Activated CD4-positive, alpha-beta memory T cell treated with anti-CD3 and anti-CD28 coated beads, Interleukin-2, amount 10 ng/mL, durations not matched to agents 7 days and 5 days (primary cell): ENCODE measurements at regions not wholly inside any gene's neighbourhood (a gene's known extent, or its start where the extent isn't known, plus 50 kb on each side); places are given as distances from the start of the nearest gene placed in this dataset.

ENCODE experiments used
- CTCF ChIA-PET: fragments of 350-600 bp; sonication (Branson Sonifier 250); formaldehyde crosslinking; loops from one replicate; lab custom pipeline; 2021; ENCODE audit warnings: antibody characterized with exemption, inconsistent platforms; lab: Charles Lee
- POLR2A ChIA-PET: fragments of 350-600 bp; sonication (Branson Sonifier 250); formaldehyde crosslinking; loops from one replicate; lab custom pipeline; 2021; ENCODE audit warnings: antibody characterized with exemption; lab: Charles Lee
- DNase-seq: peaks from one replicate; pipeline ENCODE4 v3.0.0-alpha.2; 2020
- H3K27ac Mint-ChIP-seq: one replicate; pipeline ENCODE4 v1.8.0; 2021; ENCODE audit warnings: mild to moderate bottlenecking, mixed read lengths
- H3K27me3 Mint-ChIP-seq: one replicate; pipeline ENCODE4 v1.8.0; 2021; ENCODE audit warnings: mixed read lengths
- H3K36me3 Mint-ChIP-seq: one replicate; pipeline ENCODE4 v1.8.0; 2021; ENCODE audit warnings: low read depth, mixed read lengths
- H3K4me1 Mint-ChIP-seq: one replicate; pipeline ENCODE4 v1.8.0; 2021; ENCODE audit warnings: mixed read lengths
- H3K4me3 Mint-ChIP-seq: one replicate; pipeline ENCODE4 v1.8.0; 2021; ENCODE audit warnings: mild to moderate bottlenecking, mixed read lengths
- H3K9me3 Mint-ChIP-seq: one replicate; pipeline ENCODE4 v1.8.0; 2021; ENCODE audit warnings: mixed read lengths

DNA sequence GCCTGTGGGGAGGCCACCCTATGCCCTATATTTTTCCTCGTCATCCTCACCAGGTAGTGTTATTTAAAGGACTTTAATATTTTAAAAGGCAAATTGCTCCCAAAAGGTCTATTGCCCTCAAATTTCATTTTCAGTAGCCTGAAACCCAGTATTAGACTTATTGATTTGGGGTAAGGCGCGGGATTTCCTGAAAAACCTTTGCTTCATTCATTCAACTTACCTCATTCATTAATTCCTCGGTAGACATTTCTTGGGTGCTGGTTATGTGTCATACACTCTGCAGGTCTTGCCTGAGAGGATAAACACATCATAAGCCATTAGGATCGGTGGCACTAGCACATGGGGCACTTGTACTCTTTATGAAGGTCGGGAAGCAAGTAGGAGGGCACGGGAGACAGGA, 99.2 kb downstream of the ARF6 start:
- DNase-seq, result no peak
- Mint-ChIP-seq H3K4me1 (peaks cover 28% of the 10 kb centered on the region), H3K9me3 (no peaks in the 10 kb centered on the region), H3K27ac (no peak overlapping the region), H3K4me3 (no peak overlapping the region), H3K36me3 (peaks cover 4% of the 10 kb centered on the region), H3K27me3 (no peaks in the 10 kb centered on the region)
- CTCF ChIA-PET, result no interaction called here
- POLR2A ChIA-PET, result interaction anchor here (1.0 to 15.6 kb wide), 5 partner anchors 9 to 100 kb away, joined by 3 to 630 read pairs (median 5); no protein-coding TSS in a partner anchor

- ChIA-PET POLR2A (interaction anchor here (1.0 to 15.6 kb wide), 4 partner anchors 9 to 77 kb away, joined by 3 to 630 read pairs (median 34); no protein-coding TSS in a partner anchor), CTCF (interaction anchor here (0.6 kb wide), 1 partner anchor 34 kb away, joined by 3 read pairs; no protein-coding TSS in a partner anchor)
- DNase-seq, result no peak
- H3K27me3 Mint-ChIP-seq, result no peaks in the 10 kb centered on the region
- H3K27ac Mint-ChIP-seq, result peak overlapping the region; percentile 66
- H3K4me3 Mint-ChIP-seq, result no peak overlapping the region
- H3K36me3 Mint-ChIP-seq, result peaks cover 4% of the 10 kb centered on the region
- peaks cover 29% of the 10 kb centered on the region for H3K4me1 Mint-ChIP-seq
- no peaks in the 10 kb centered on the region for H3K9me3 Mint-ChIP-seq
Measured at GRCh38 chr14:49992448-49992847, 99.6 kb downstream of the ARF6 start.

- H3K36me3 Mint-ChIP-seq, result peaks cover 4% of the 10 kb centered on the region
- DNase-seq, result peak; percentile 39
- ChIA-PET POLR2A (interaction anchor here (0.7 to 15.6 kb wide), 10 partner anchors 8 to 123 kb away, joined by 3 to 630 read pairs (median 4); partner anchors contain the start of genes ARF6 and VCPKMT), CTCF (interaction anchor here (0.6 to 1.2 kb wide), 2 partner anchors 35 to 100 kb away, joined by 3 read pairs; partner anchors contain the start of gene ARF6)
- H3K9me3 Mint-ChIP-seq, result no peaks in the 10 kb centered on the region
- H3K27me3 Mint-ChIP-seq, result no peaks in the 10 kb centered on the region
- peak overlapping the region; percentile 28 for H3K4me3 Mint-ChIP-seq
- H3K27ac Mint-ChIP-seq, result peak overlapping the region; percentile 66
- peaks cover 33% of the 10 kb centered on the region for H3K4me1 Mint-ChIP-seq
Measured at GRCh38 chr14:49992901-49993339, 100.0 kb downstream of the ARF6 start.

DNA sequence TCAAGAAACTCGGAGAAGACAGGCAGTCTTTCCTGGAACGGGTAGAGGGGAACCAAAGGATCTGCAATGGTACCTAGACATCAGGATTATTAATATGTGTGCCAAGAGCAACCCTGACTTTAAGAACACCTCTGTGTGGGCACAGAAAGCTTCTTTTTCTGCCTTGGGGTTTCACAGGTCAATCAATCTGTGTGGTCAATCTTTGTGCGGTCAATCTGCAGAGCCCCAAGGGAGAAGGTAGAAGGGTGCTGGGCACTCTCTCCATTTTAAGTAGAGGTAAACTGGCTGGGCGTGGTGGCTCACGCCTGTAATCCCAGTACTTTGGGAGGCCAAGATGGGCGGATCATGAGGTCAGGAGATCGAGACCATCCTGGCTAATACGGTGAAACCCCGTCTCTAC, 100.7 kb downstream of the ARF6 start:
- CTCF ChIA-PET, result interaction anchor here (1.2 kb wide), 1 partner anchor 101 kb away, joined by 3 read pairs; the partner anchor contains the start of gene ARF6
- peaks cover 4% of the 10 kb centered on the region for H3K36me3 Mint-ChIP-seq
- peaks cover 40% of the 10 kb centered on the region for H3K4me1 Mint-ChIP-seq
- no peak overlapping the region for H3K4me3 Mint-ChIP-seq
- H3K27ac Mint-ChIP-seq, result no peak overlapping the region
- POLR2A ChIA-PET, result interaction anchor here (0.7 to 15.6 kb wide), 10 partner anchors 8 to 123 kb away, joined by 3 to 630 read pairs (median 4); partner anchors contain the start of genes ARF6 and VCPKMT
- no peak for DNase-seq
- no peaks in the 10 kb centered on the region for H3K9me3 Mint-ChIP-seq
- H3K27me3 Mint-ChIP-seq, result no peaks in the 10 kb centered on the region

DNA sequence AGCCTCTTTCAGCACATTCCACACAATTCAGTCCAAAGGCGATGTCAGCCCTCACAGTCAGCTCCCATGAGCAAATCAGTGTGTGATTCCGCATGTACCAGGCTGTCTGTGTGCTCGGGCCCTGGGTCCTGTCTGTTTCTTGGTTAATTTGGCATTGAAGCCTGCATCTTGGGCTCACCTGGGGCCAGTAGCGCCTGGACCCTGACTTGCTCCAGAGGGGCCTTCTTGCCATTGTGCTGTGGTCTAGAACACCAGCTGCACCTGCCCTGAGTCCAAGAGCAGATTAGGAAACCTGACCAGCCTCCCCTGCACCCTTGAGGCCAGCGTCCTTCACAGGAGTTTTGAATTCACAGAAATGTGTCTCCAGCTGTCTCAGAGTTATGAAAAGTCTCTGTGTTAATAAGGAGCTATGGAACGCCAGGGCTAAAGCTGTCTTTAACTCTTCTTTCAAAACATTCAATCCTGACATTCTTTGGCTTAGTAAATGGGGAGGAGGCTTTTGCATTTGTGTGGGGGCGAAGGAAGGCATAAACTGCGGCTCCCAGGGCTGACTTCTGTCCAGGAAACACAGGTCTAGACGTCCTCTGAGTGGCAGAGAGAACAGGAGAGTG, 102.2 kb downstream of the ARF6 start:
- peaks cover 54% of the 10 kb centered on the region for H3K4me1 Mint-ChIP-seq

GRCh38 chr14:49997991-49998390, 105.1 kb downstream of the ARF6 start:
- Mint-ChIP-seq H3K27ac (peak overlapping the region; percentile 98), H3K4me3 (no peak overlapping the region)

More for the DNA sequence above, 102.2 kb downstream of the ARF6 start:
- Mint-ChIP-seq H3K27ac (no peak overlapping the region), H3K27me3 (no peaks in the 10 kb centered on the region), H3K4me3 (no peak overlapping the region), H3K9me3 (no peaks in the 10 kb centered on the region), H3K36me3 (peaks cover 2% of the 10 kb centered on the region)
- ChIA-PET CTCF (no interaction called here), POLR2A (interaction anchor here (0.8 to 15.6 kb wide), 2 partner anchors 12 to 20 kb away, joined by 3 to 630 read pairs; no protein-coding TSS in a partner anchor)
- DNase-seq, result no peak

DNA sequence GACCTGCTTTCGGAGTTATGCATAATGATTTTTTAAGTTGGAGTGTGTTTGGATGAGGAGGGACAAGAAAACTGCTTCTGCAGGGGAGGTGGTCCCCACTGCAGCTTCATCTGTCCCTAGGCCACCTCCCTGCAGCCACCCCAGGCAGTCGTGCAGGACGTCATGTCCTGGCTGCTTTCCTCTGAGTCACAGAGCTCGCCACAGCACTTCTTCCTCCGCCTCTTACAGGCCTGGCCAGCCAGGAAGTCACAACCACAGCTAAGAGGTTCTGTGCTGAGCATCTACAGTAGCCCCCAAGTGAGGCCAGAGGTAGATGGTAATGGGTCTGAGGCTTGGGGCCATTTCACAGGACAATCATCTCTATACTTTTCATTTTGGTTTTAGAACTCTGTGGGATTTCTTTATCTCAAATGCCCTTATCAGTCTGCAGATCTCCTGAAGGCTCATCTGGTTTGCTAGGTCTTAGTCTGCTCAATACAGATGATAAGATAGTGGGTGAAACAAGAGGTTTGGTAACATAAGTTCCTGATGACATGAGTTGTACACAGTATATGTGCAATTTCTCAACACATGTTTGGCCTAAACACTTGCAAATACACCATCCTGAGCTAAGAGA, 106.4 kb downstream of the ARF6 start:
- Mint-ChIP-seq H3K4me3 (peak overlapping the region; percentile 77), H3K4me1 (peaks cover 71% of the 10 kb centered on the region), H3K27ac (peak overlapping the region; percentile 98), H3K27me3 (no peaks in the 10 kb centered on the region), H3K36me3 (no peaks in the 10 kb centered on the region), H3K9me3 (no peaks in the 10 kb centered on the region)
- POLR2A ChIA-PET, result interaction anchor here (0.7 to 15.6 kb wide), 33 partner anchors 8 to 379 kb away, joined by 3 to 630 read pairs (median 49); partner anchors contain the start of genes ARF6, MGAT2, NEMF and RPL36AL
- CTCF ChIA-PET, result interaction anchor here (0.8 to 7.0 kb wide), 18 partner anchors 8 to 413 kb away, joined by 3 to 134 read pairs (median 4); partner anchors contain the start of genes ARF6 and RPS29
- DNase-seq, result peak; percentile 89

More at GRCh38 chr14:49997991-49998390, 105.1 kb downstream of the ARF6 start:
- H3K27me3 Mint-ChIP-seq, result no peaks in the 10 kb centered on the region
- ChIA-PET CTCF (interaction anchor here (2.0 to 7.0 kb wide), 4 partner anchors 26 to 130 kb away, joined by 7 to 70 read pairs (median 46); no protein-coding TSS in a partner anchor), POLR2A (interaction anchor here (1.4 to 15.6 kb wide), 6 partner anchors 11 to 118 kb away, joined by 3 to 630 read pairs (median 113); partner anchors contain the start of gene ARF6)
- H3K36me3 Mint-ChIP-seq, result no peaks in the 10 kb centered on the region
- no peaks in the 10 kb centered on the region for H3K9me3 Mint-ChIP-seq
- no peak for DNase-seq
- peaks cover 67% of the 10 kb centered on the region for H3K4me1 Mint-ChIP-seq

GRCh38 chr14:49999826-50000379, 107.0 kb downstream of the ARF6 start:
- CTCF ChIA-PET, result interaction anchor here (0.7 to 7.0 kb wide), 23 partner anchors 9 to 414 kb away, joined by 3 to 134 read pairs (median 4); partner anchors contain the start of genes ARF6, NEMF and RPS29
- no peak for DNase-seq
- Mint-ChIP-seq H3K36me3 (peaks cover 2% of the 10 kb centered on the region), H3K27ac (peak overlapping the region; percentile 98), H3K4me1 (peaks cover 73% of the 10 kb centered on the region), H3K27me3 (no peaks in the 10 kb centered on the region), H3K4me3 (peak overlapping the region; percentile 77), H3K9me3 (no peaks in the 10 kb centered on the region)
- POLR2A ChIA-PET, result interaction anchor here (0.9 to 15.6 kb wide), 37 partner anchors 9 to 379 kb away, joined by 3 to 630 read pairs (median 39); partner anchors contain the start of genes ARF6, MGAT2, NEMF and RPL36AL

DNA sequence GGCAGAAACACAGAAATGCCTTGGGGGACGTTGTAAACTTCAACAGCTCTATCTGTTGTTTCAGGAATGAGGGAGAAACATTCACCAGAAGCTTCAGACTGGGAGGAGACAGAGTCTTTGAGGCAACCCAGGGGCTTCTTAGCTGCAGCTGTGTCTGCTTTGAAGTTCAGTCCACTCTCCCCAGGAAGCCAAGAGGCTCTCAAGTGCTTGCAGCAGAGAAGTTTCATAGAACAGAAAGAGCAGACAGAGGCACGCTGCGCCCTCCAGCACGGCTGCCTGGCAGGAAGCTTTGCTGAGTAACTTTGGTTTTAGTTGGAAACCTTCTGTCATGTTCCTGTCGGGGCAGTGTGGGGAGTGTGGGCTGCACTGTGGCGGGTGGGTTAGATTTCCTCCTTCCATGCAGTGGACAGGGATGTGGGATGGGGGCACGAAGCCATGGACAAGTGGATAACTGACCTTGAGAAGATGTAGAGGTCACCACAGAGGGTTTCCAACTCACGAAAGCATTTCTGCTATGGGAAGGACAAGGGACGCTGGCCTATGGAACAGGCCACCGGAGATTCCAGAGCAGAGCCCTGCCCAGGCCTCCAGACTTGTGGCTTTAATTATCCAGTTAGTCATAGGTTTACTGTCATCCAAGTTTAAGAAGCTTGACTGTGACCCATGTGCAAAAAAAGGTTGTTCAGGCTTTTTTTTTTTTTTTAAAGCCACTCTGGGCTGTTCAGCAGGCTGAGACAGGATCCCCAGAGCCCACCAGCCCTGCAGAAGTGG, 107.7 kb downstream of the ARF6 start:
- ChIA-PET CTCF (interaction anchor here (0.6 to 7.0 kb wide), 22 partner anchors 11 to 148 kb away, joined by 3 to 134 read pairs (median 5); partner anchors contain the start of genes ARF6 and NEMF), POLR2A (interaction anchor here (0.9 to 15.6 kb wide), 41 partner anchors 9 to 380 kb away, joined by 3 to 630 read pairs (median 38); partner anchors contain the start of genes ARF6, MGAT2, NEMF and POLE2)
- H3K9me3 Mint-ChIP-seq, result no peaks in the 10 kb centered on the region
- H3K27ac Mint-ChIP-seq, result peak overlapping the region; percentile 98
- H3K36me3 Mint-ChIP-seq, result peaks cover 7% of the 10 kb centered on the region
- peak; percentile 88 for DNase-seq
- H3K4me1 Mint-ChIP-seq, result peaks cover 78% of the 10 kb centered on the region
- H3K4me3 Mint-ChIP-seq, result peak overlapping the region; percentile 77
- no peaks in the 10 kb centered on the region for H3K27me3 Mint-ChIP-seq

DNA sequence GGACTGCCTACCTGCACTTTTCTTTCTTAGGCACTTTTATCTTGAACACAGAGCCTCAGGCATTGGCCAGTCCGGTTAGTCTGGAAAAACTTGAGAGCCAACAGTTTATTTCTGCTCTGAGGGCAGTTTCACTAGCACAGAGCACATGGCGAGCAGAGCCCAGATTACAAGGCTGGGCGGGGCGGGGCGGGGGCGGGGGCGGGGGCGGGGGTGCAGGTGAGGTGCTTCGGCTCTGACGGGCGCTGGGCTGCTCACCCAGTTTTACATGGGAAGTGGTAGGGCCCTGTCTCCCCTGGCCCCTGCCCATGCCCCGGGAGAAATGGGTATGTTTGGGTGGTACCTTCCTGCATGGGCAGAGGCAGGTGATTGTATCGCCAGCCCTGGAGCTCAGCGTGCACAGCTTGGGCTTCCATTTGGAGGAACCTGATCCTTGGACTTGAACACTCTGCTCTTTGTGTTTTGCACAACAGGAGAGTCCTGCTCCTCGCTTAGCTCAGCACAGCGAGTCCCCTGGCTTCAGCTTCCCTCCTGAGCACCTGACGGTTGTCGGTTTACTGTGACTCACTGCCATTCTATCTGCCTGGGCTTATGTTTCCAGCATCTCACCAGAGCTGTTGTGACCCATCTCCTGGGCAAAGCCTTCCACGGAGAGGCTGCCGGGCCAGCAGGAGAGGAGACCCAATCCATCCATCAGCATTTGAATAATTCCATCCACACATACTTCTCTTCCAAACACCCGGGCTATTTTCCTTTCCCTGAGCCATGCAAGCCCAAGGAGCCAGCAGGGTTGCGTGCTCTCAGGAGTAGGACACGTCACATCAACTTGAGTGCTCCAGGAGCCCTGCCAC, 108.5 kb downstream of the ARF6 start:
- peaks cover 78% of the 10 kb centered on the region for H3K4me1 Mint-ChIP-seq
- ChIA-PET POLR2A (interaction anchor here (0.7 to 15.6 kb wide), 45 partner anchors 10 to 381 kb away, joined by 3 to 630 read pairs (median 26); partner anchors contain the start of genes ARF6, DMAC2L, L2HGDH and NEMF), CTCF (interaction anchor here (0.7 to 7.0 kb wide), 24 partner anchors 15 to 367 kb away, joined by 3 to 134 read pairs (median 5); partner anchors contain the start of genes ARF6 and NEMF)
- no peaks in the 10 kb centered on the region for H3K9me3 Mint-ChIP-seq
- DNase-seq, result peak; percentile 81
- peak overlapping the region; percentile 98 for H3K27ac Mint-ChIP-seq
- no peaks in the 10 kb centered on the region for H3K27me3 Mint-ChIP-seq
- H3K4me3 Mint-ChIP-seq, result peak overlapping the region; percentile 77
- H3K36me3 Mint-ChIP-seq, result peaks cover 11% of the 10 kb centered on the region
